Embryonic facial prominence (tissue), 1 donor: ENCODE measurements at regions not wholly inside any gene's neighbourhood (a gene's known extent, or its start where the extent isn't known, plus 50 kb on each side); places are given as distances from the start of the nearest gene placed in this dataset.

Experiments used
- DNase-seq: peaks from one replicate; pipeline ENCODE4 v3.0.0-alpha.2; 2016; ENCODE audit errors: extremely low spot score

- no peak for DNase-seq
Measured at GRCh38 chr16:9186061-9186460, 94.6 kb downstream of the HAPSTR1 start.

GRCh38 chr16:9188721-9189120, 97.3 kb downstream of the HAPSTR1 start:
- DNase-seq: no peak

GRCh38 chr16:9191274-9191850, 99.9 kb downstream of the HAPSTR1 start:
- no peak for DNase-seq

GRCh38 chr16:9192746-9193145, 101.3 kb downstream of the HAPSTR1 start:
- DNase-seq: no peak

GRCh38 chr16:9195287-9195686, 103.8 kb downstream of the HAPSTR1 start:
- no peak for DNase-seq

GRCh38 chr16:9197957-9198661, 106.7 kb downstream of the HAPSTR1 start:
- no peak for DNase-seq

- DNase-seq: no peak
Measured at GRCh38 chr16:9199311-9199710, 107.9 kb downstream of the HAPSTR1 start.

- DNase-seq: no peak
Measured at GRCh38 chr16:9199751-9200150, 108.3 kb downstream of the HAPSTR1 start.

- no peak for DNase-seq
Measured at GRCh38 chr16:9203956-9204355, 112.5 kb downstream of the HAPSTR1 start.

GRCh38 chr16:9205661-9206060, 114.2 kb downstream of the HAPSTR1 start:
- DNase-seq: no peak

- no peak for DNase-seq
Measured at GRCh38 chr16:9206156-9206555, 114.7 kb downstream of the HAPSTR1 start.

- DNase-seq: no peak
Measured at GRCh38 chr16:9212621-9213020, 121.2 kb downstream of the HAPSTR1 start.

GRCh38 chr16:9219813-9220212, 128.4 kb downstream of the HAPSTR1 start:
- no peak for DNase-seq

- DNase-seq: no peak
Measured at GRCh38 chr16:9225527-9226316, 134.3 kb downstream of the HAPSTR1 start.

- no peak for DNase-seq
Measured at GRCh38 chr16:9226924-9227323, 135.5 kb downstream of the HAPSTR1 start.

GRCh38 chr16:9231039-9231438, 139.6 kb downstream of the HAPSTR1 start:
- DNase-seq: no peak

- peak; percentile 28 for DNase-seq
Measured at GRCh38 chr16:9232102-9232770, 140.8 kb downstream of the HAPSTR1 start.

GRCh38 chr16:9235867-9236266, 144.4 kb downstream of the HAPSTR1 start:
- no peak for DNase-seq

- no peak for DNase-seq
Measured at GRCh38 chr16:9236319-9236718, 144.9 kb downstream of the HAPSTR1 start.

- no peak for DNase-seq
Measured at GRCh38 chr16:9238346-9238745, 146.9 kb downstream of the HAPSTR1 start.

GRCh38 chr16:9241177-9241576, 149.7 kb downstream of the HAPSTR1 start:
- DNase-seq: no peak

- no peak for DNase-seq
Measured at GRCh38 chr16:9248162-9248561, 156.7 kb downstream of the HAPSTR1 start.
